GM20431 (cell line): ENCODE measurements at regions not wholly inside any gene's neighbourhood (a gene's known extent, or its start where the extent isn't known, plus 50 kb on each side); places are given as distances from the start of the nearest gene placed in this dataset.

Experiments
- in situ Hi-C: fragments of 300-500 bp; cut with MseI, MboI; formaldehyde crosslinking; loops from one replicate; pipeline ENCODE4 v1.15.0; 2020; ENCODE audit warnings: low sequenced_read_pairs; ENCODE audit not compliant: unreplicated experiment

GRCh38 chr13:103283451-103283820 is 217.2 kb upstream of the SLC10A2 start:
- in situ Hi-C loops: no loop called here

- in situ Hi-C loops: no loop called here
Observed at GRCh38 chr13:103282571-103283450, 216.6 kb upstream of the SLC10A2 start.

DNA sequence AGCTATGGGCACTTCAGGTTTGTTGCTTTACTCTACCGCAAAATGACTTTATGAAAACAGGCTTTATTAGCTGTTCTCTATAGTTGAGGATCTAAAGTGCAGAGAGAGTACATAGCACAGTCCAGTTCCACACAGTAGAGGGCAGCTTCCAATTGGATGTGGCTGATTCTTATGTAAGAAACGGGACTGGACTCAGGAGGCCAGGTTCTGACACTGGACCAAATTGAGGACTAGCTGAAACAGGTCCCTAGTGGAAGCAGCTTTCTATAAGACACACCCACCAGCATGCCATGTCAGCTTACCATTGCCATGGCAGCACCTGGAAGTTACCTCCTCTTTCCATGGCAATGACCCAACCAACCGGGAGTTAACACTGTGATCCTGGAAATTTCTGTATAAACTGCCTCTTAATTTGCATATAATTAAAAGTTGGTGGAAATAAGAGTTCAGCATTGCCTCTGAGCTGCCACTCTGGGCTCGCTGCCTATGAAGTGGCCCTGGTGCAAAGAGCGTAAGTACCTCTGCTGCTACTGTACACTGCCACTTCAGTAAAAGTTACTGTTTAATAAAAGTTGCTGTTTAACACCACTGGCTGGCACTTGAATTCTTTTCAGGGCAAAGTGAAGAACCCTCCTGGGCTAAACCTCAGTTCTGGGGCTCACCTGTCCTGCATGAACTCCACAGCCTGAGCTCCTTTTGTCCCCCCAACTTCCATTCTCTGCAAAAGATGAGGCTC is 211.9 kb upstream of the SLC10A2 start:
- in situ Hi-C loops: no loop called here

DNA sequence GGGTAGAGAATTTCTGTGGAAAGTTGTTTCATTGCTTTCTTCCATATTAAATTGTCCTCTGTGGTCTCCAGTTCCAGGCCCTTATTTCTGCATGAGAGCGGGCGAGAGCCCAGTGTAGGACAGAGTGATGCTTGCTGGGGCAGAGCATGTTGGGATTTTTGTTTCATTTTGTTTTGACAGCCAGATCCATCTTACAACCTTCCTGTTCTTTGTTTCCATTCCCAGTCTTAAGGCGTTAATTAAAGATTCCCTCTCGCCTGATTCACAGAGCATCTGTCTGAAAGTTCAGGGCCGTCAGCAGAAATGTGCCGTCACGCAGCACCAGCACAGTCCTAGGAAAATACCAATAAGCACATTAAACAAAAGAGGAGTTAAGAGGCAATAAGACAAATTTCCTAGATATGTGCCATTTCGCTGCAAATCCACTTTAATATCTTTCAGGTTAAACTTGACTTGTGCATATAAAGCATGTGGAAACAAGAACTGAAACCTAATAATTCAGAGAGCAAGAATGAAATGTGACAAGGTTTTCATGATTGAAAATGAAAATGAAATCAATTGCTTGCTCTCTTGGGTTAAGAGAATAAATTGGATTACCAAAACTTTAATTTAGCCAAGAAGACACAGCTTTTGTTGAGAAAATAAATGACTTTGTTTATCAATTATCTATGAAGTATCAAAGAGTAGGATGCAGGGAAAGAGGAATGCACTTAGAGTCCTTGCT is 210.7 kb upstream of the SLC10A2 start:
- in situ Hi-C loops: no loop called here

DNA sequence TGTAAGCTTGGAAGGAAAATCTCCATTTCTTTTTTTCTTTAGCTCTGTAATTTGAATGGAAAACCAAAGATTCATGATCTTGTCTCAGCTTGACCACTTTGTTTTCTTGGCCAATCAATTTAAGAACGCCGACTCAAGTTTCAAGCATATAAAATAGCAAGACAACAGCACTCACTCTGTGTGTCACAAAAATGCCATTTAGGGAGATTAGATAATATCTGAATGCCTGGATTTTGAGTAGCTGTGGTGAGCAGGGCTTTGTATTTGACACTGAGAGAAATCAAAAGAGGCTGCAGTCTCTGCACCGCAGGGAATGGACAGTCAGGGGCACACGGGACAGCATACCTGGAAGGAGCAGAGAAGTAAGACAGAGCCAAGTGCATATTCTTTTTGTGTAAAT is 209.5 kb upstream of the SLC10A2 start:
- in situ Hi-C loops: no loop called here

- in situ Hi-C loops: no loop called here
Observed at GRCh38 chr13:103275081-103275480, 208.9 kb upstream of the SLC10A2 start.

- in situ Hi-C loops: no loop called here
Observed at GRCh38 chr13:103273825-103274224, 207.6 kb upstream of the SLC10A2 start.

- in situ Hi-C loops: no loop called here
Observed at GRCh38 chr13:103272770-103273169, 206.6 kb upstream of the SLC10A2 start.

DNA sequence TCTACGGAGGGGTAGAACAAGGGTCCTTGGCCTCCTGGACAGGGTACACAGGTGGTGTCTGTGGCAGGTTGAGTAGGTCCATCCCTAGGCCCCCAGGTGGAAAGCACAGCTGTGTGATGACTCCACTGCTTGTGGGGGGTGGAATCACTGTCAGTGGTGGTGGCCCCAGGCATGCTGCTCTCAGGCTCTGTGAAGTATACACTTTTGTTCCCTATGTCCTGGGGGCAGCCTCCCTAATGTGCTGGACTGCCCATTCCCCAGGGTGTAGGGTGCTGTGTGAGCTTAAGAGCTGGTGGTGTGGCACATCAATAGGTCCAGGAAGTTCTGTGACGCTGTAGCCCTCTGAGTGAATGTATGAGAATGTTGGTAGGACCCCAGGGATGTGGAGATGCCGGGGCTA is 197.2 kb upstream of the SLC10A2 start:
- in situ Hi-C loops: no loop called here

DNA sequence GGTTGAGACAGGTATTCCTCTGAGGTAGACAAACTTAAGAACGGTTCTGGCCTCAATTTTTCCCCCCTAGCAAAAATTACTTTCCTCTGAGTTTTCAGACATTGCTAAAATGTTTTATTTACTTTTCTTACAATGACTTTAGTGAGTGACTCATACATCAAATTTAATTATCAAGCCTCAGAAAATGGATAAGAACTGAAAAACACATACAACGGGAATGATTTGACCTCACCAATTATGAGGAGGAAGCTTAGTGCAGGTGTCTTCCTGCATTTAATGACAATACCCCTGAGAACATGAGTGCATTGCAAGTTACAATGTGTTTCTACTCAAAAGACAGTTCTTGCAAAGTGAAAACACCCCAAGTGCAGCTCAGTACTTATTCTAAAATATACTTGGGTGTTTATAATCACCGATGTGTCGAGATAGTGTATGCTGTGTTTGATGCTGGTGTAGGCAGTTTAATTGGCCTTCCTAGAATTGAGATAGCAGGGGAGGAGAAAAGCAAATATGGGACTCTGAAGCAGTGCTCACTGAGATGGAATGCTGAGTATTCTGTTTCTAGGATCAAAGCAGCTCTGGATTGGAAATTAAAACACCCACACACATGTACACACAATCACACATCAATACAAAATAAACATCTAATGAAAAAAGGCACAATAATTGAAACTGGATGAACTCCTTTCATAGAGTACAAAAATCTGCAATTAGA is 189.5 kb upstream of the SLC10A2 start:
- in situ Hi-C loops: no loop called here

DNA sequence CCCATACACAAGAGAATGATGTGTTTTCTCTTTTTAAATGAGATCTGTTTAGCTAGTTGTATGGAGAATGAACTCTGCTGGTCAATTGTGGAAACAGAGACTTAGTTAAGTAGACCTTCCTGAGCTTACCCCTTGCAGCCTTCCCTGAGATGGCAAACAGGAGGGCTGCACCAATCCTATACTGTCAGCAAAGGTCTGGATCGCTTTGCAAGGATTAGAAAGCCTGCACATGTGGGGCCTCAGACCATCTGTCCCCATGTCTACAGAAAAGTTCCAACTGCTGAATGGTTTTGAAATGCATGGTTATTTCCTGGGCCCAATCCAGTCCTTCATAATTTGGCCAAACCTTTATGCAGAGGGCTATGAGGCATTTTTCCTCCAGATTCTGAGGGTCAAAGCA is 183.9 kb upstream of the SLC10A2 start:
- in situ Hi-C loops: no loop called here

GRCh38 chr13:103246581-103247200 is 180.5 kb upstream of the SLC10A2 start:
- in situ Hi-C loops: no loop called here

GRCh38 chr13:103243495-103243894 is 177.3 kb upstream of the SLC10A2 start:
- in situ Hi-C loops: no loop called here

DNA sequence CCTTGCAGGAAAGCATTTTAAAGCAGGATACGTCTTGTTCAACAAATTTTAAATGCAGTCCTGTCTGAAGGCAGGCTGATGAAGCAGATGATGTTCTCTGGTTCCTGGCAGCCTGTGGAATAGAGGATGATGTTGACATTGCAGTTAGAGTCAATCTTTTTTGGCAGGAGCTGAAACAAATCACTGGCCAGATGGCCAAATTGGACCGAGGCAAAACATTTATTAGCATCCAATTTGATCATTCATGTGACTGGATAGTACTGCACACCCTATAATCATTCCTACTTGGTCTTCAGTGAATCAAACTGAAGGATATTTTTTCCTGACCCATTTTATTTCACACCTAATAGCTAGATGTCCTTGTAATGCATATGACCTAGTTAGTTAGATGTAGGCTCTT is 172.2 kb upstream of the SLC10A2 start:
- in situ Hi-C loops: no loop called here

DNA sequence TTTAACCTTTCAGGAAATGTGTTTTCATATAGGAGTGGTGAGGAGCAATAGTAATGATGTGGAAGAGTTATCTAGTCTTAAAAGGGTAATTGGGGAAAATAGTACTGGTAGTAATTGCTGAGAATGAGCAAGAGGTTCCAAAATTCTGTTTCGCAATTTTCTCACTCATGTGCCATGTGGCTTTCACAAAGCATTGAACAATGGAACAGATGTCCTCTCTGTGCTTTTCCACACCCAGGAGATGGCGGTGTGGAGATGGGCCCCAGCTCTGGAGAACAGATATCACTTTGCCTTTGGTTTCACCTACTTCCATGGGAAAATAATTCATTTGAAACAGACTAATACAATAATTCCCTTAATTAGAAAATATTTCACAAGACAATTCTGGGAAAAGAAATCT is 170.0 kb upstream of the SLC10A2 start:
- in situ Hi-C loops: no loop called here

DNA sequence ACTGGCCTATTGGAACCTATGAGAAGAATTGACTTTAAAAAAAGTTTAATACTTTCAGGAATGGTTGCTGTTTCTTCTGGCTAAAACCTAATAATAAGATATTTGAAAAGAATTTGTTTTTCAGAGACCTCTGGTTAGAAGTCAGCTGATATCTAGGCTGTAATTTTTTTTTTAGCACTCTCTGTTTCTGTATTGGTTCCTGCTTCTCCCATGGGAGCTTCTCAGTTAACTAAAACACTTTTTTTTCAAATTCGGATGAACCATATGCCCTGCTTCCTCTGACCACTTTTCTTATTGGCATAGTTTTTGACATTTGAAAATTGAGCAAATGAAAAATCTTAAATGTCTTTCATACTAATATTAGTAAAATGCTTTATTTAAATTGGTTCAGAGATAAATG is 163.5 kb upstream of the SLC10A2 start:
- in situ Hi-C loops: no loop called here

- in situ Hi-C loops: no loop called here
Observed at GRCh38 chr13:103224804-103225203, 158.6 kb upstream of the SLC10A2 start.

GRCh38 chr13:103222683-103223082 is 156.5 kb upstream of the SLC10A2 start:
- in situ Hi-C loops: no loop called here

DNA sequence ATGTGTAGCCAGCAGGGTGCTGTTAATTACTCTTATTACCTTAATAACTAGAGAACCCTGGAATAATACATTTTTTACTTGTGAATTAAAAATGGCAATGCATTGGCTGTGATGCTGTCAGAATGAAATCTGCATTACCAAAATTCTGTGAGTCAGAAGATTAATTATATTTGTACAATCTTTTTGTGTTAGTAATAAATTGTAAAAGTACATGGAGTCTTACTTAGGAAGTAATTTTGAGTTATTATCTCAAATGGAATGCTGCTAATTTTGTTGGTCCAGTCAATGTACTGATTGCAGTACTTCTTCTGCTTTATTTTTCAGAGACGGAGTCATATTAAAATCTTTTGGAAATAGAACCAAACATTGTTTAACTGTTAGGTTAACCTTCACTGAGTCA is 152.0 kb upstream of the SLC10A2 start:
- in situ Hi-C loops: no loop called here

GRCh38 chr13:103213152-103213551 is 146.9 kb upstream of the SLC10A2 start:
- in situ Hi-C loops: no loop called here
